GM13977 (cell line): ENCODE measurements at regions not wholly inside any gene's neighbourhood (a gene's known extent, or its start where the extent isn't known, plus 50 kb on each side); places are given as distances from the start of the nearest gene placed in this dataset.
"Not testable (repeated sequence)": the region's sequence is repeated elsewhere in the genome, so short reads cannot be mapped to it uniquely, and the experiment has no call there.

Experiments
- DNase-seq: peaks from one replicate; pipeline ENCODE4 v3.0.0; 2012; ENCODE audit warnings: low spot score
- CTCF ChIP-seq: IDR thresholded peaks from 2 replicates; pipeline ENCODE4 v1.5.1; 2012; ENCODE audit warnings: mild to moderate bottlenecking, control low read depth; ENCODE audit not compliant: insufficient read depth; ENCODE audit errors: extremely low read depth, missing control alignments
- in situ Hi-C: fragments of 300-500 bp; cut with MboI; formaldehyde crosslinking; loops from one replicate; pipeline ENCODE4 v1.12.0; 2022; ENCODE audit warnings: low sequenced_read_pairs, low pct_unique_long_range_greater_than_20kb, mixed read lengths, inconsistent platforms; ENCODE audit not compliant: unreplicated experiment

DNA sequence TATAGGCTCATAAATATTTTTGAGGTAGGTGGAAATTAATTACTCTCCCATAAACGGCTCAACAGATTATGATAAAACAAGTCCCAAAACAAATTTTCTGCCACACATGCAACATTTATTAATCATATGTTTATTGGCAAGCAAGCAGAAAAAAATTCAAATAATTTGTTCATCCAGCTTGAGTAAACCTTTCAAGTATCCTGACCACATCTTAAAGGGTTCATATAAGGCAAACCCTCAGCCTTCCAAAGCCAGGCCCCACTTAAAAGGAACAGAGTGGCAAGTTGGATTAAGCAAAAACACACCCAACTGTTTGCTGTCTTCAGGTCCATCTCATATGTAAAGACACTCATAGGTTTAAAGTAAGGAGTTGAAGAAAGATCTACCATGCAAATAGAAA, 1042.3 kb downstream of the DIPK2A start:
- in situ Hi-C loops = no loop called here
- TF ChIP-seq CTCF = no peak
- no peak for DNase-seq

DNA sequence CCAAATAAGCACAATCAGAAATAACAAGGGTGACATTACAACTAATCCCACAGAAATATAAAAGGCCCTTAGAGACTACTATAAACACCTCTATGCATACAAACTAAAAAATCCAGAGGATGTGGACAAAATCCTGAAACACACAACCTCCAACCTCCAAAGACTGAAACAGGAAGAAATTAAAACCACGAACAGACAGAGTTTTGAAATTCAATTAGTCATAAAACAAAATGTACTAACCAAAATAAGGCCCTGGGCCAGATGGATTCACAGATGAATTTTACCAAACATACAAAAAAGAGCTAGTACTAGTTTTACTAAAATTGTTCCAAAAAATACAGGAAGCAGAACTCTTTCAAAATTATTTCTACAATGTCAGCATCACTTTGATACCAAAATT, 1043.6 kb downstream of the DIPK2A start:
- in situ Hi-C loops = no loop called here

GRCh38 chr3:145017959-145018358, 1046.3 kb downstream of the DIPK2A start:
- DNase-seq = no peak
- in situ Hi-C loops = no loop called here
- TF ChIP-seq CTCF = no peak

More for the DNA sequence above, 1043.6 kb downstream of the DIPK2A start:
- no peak for TF ChIP-seq CTCF
- DNase-seq = no peak

DNA sequence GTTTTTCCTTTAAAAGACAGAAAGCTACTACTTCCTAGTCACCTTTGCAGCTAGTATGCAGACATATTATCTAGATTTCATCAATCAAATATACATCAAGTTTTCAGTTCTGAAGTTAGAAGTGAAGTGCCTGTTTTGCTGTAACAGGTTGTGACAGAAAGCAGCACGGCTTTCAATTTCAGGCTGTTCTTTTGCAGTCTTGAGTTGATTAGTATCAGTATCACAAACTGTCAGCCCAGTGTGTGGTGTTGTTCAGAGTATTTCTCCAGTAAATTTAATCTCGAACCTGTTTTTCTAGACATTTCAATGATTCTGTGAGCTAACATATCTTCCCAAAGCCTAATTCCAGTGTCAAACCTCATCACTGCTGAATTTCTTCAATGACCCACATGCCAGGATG, 1050.8 kb downstream of the DIPK2A start:
- DNase-seq = no peak
- in situ Hi-C loops = no loop called here
- no peak for TF ChIP-seq CTCF

DNA sequence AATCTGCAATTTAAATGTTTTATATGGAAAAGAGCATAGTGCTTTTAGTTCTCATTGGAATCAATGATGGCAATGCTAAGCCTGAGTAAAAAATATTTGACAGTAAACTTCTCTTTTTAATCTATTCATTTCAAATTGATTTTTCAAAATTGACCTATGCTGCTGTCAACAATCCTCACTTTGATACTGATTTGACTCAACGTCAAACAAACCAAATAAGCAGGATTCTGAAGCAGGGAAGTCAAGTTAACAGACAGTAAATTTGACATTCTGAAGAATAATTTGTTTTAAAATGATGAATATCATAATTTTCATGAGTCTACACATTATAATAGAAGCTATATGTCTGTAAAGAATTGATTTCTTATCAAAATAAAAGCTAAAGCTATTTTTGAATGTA, 1053.1 kb downstream of the DIPK2A start:
- in situ Hi-C loops = no loop called here
- no peak for TF ChIP-seq CTCF
- DNase-seq = no peak

DNA sequence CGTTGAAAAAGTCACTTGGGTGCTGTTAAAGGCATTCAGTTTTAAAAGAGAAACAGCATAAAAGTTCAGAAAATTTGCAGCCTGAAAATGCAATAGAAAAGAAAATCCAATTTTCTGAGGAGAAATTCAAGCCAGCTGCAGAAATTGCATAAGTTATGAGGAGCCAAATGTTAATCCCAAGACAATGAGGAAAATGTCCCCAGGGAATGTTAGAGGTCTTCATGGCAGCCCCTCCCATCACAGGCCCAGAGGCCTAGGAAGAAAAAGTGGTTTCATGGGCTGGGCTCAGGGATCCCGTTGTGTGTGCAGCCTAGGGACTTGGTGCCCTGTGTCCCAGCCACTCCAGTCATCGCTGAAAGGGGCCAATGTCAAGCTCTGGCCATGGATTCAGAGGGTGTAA, 1055.6 kb downstream of the DIPK2A start:
- DNase-seq, in situ Hi-C loops: not testable (repeated sequence)

DNA sequence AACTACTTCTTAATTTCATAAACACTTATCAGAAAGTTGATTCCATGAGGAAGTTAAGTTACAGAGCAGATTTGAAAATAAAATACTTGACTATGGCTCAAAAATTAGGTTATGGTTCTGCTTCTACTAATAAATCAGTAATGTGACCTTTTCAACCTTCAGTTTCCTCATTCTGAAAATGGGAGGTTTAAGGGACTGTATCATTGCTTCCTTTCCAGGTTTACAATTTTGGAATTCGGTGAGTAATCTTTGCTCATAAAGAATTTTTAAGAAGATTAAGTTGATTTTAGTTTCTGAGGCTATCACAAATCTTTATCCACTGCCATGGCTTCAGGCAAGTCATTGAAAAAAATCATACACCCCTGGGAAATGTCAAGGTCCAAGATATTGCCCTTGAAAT, 1061.2 kb downstream of the DIPK2A start:
- DNase-seq = no peak
- no peak for TF ChIP-seq CTCF
- in situ Hi-C loops = no loop called here
